ENCODE measurements at regions not wholly inside any gene's neighbourhood (a gene's known extent, or its start where the extent isn't known, plus 50 kb on each side); places are given as distances from the start of the nearest gene placed in this dataset.

DNA sequence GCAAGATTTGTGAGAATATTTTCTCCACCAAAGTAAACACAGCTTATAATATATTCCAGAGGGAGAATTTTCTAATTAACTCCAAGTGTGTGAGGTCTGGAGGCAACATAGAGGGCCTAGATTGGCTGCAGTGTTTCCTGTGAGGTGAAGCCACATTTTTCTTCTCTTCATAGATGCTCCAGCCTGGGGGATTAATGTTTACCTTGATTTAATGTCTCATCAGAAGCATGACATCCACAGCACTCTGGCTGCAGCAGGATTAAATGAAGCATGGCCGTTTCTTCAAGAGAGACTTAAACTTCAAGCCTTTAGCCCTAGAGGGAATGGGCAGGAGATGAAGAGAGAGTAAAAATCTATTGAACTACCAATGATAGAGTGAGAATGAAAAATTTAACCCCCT is 137.9 kb upstream of the ZBTB20 start:
- Histone ChIP-seq H3K4me1 (no peaks in the 10 kb centered on the region), H3K9me3 (no peaks in the 10 kb centered on the region), H3K4me3 (no peak overlapping the region), H3K36me3 (no peaks in the 10 kb centered on the region), H3K27ac (no peak overlapping the region), H3K27me3 (no peaks in the 10 kb centered on the region)
- TF ChIP-seq EP300 (IDR thresholded peaks at IDR 0.05) = no peak
- TF ChIP-seq, protein P1, sequence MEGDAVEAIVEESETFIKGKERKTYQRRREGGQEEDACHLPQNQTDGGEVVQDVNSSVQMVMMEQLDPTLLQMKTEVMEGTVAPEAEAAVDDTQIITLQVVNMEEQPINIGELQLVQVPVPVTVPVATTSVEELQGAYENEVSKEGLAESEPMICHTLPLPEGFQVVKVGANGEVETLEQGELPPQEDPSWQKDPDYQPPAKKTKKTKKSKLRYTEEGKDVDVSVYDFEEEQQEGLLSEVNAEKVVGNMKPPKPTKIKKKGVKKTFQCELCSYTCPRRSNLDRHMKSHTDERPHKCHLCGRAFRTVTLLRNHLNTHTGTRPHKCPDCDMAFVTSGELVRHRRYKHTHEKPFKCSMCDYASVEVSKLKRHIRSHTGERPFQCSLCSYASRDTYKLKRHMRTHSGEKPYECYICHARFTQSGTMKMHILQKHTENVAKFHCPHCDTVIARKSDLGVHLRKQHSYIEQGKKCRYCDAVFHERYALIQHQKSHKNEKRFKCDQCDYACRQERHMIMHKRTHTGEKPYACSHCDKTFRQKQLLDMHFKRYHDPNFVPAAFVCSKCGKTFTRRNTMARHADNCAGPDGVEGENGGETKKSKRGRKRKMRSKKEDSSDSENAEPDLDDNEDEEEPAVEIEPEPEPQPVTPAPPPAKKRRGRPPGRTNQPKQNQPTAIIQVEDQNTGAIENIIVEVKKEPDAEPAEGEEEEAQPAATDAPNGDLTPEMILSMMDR (IDR thresholded peaks at IDR 0.05) = no peak
- TF ChIP-seq POLR2AphosphoS5 (IDR thresholded peaks at IDR 0.05) = no peak
- DNase-seq = no peak
- intact Hi-C loops (cut with DNase I; ENCODE audit: low total_unique reads) = no loop called here
- WGBS, 5 donors = 56 to 78% (median 64%) methylated on average over 1 of the region's 1 CpG

DNA sequence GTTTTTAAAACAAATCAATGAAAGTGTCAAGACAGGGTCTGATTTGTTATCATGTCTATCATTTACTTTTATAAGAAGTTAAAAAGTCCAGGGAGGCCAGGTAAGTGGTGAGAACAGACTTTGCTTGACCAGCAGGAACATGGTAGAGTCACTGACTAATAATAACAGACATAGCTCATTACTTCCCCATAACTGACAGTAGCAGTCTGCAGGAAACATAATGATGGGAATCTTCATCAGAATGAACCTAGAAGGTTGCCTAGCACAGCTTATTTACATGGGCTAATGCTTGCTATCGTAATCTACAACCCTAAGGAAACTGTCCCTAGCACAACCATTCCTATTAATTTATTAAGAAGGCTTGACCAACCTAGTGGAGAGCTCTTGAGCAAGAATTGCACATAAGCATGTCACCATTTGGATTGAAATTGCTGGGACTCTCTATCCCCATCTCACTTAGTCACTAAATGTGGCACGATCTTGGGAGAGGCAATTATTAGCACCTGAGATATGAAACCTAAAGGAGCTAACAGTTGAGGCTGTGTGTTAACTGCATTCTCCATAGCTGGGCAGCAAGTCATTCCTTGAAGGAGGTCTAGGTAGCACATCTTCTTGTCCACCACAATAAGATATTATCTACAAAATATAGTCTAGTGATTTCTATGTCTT is 139.6 kb upstream of the ZBTB20 start:
- intact Hi-C loops (cut with DNase I; ENCODE audit: low total_unique reads) = no loop called here
- Histone ChIP-seq H3K4me1 (no peaks in the 10 kb centered on the region), H3K27ac (no peak overlapping the region), H3K4me3 (no peak overlapping the region), H3K27me3 (no peaks in the 10 kb centered on the region), H3K36me3 (no peaks in the 10 kb centered on the region), H3K9me3 (no peaks in the 10 kb centered on the region)
- TF ChIP-seq POLR2A (IDR thresholded peaks at IDR 0.05) (no peak), EP300 (IDR thresholded peaks at IDR 0.05) (no peak), POLR2AphosphoS5 (IDR thresholded peaks at IDR 0.05) (no peak)
- TF ChIP-seq, protein P1 (IDR thresholded peaks at IDR 0.05) = no peak
- no peak for DNase-seq
- 70 to 79% (median 74%) methylated on average over 2 of the region's 2 CpGs for WGBS, 5 donors

DNA sequence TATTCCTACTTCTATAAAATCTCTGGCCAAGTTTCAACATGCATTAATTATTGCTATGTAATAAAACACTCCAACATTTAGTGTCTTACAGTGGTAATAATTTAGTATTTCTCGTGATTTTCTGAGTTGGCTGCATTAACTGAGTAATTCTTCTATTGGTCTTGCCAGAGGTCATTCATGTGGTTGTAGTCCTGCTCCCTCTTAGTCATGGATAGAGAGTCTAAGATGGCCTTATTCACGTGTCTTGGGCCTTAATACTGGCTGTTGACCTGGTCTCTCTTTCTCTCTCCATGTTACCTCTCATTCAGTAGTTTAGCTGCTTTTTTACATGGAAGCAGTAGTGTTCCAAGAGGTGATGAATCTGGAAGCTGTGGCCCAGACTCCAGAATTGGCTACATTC is 140.1 kb upstream of the ZBTB20 start:
- no peak overlapping the region for H3K27ac ChIP-seq
- no peak overlapping the region for H3K4me3 ChIP-seq
- 56 to 75% (median 66%) methylated on average over 2 of the region's 2 CpGs for WGBS, 5 donors
- H3K27me3 ChIP-seq = no peaks in the 10 kb centered on the region
- H3K9me3 ChIP-seq = no peaks in the 10 kb centered on the region
- no peak for DNase-seq
- TF ChIP-seq POLR2AphosphoS5 (IDR thresholded peaks at IDR 0.05) = no peak
- no peaks in the 10 kb centered on the region for H3K4me1 ChIP-seq
- intact Hi-C loops (cut with DNase I; ENCODE audit: low total_unique reads) = no loop called here
- no peaks in the 10 kb centered on the region for H3K36me3 ChIP-seq

DNA sequence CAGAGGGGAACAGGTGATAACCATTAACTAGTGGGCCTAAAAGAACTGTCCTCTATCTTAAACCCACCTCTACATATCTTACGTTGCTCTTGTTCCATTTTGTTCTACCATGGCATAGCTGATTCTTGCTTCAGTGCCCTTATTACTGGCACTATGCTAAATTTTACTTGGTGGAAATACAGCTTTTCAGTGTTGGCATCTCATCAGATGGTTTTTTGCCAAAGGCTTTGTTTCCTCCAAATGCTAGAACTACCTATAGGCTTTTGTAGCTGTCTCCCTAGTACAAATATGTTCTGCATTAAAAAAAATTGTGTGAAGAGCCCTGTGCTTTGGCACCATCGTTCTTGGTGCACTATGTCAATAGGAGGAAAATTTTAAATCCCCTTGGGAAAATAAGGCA is 145.0 kb upstream of the ZBTB20 start:
- H3K27me3 ChIP-seq = no peaks in the 10 kb centered on the region
- no peaks in the 10 kb centered on the region for H3K9me3 ChIP-seq
- TF ChIP-seq, protein P1 (IDR thresholded peaks at IDR 0.05) = no peak
- no peak for TF ChIP-seq POLR2A (IDR thresholded peaks at IDR 0.05)
- TF ChIP-seq POLR2AphosphoS5 (IDR thresholded peaks at IDR 0.05) = no peak
- no peak for TF ChIP-seq EP300 (IDR thresholded peaks at IDR 0.05)
- DNase-seq = no peak
- H3K36me3 ChIP-seq = no peaks in the 10 kb centered on the region
- 76 to 80% (median 77%) methylated on average over 2 of the region's 2 CpGs for WGBS, 5 donors
- no peak overlapping the region for H3K27ac ChIP-seq
- intact Hi-C loops (cut with DNase I; ENCODE audit: low total_unique reads) = no loop called here
- no peaks in the 10 kb centered on the region for H3K4me1 ChIP-seq
- no peak overlapping the region for H3K4me3 ChIP-seq

DNA sequence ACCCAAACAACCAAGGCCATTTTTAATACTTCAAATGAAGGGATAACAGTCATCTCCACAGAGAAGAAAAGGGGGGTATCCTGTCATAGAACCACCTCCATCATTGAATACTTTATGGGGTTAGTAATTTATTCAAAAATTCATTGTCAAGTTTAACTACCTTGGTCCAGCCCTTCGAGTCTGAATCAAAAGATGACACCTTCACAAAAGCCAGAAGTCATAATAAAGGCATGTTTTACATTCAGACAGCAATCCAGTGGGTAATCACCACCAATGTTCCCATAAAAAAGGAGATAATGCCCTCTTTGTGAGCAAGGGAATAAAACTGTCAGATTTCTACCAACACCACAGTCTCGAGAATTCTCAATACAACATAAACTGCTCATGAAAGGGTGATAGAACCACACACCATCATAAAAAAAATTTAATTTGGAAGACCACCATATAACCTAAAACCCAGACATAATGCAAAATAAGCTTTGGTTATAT is 145.6 kb upstream of the ZBTB20 start:
- no peaks in the 10 kb centered on the region for H3K9me3 ChIP-seq
- TF ChIP-seq POLR2AphosphoS5 (IDR thresholded peaks at IDR 0.05) (no peak), EP300 (IDR thresholded peaks at IDR 0.05) (no peak), POLR2A (IDR thresholded peaks at IDR 0.05) (no peak)
- TF ChIP-seq, protein P1 (IDR thresholded peaks at IDR 0.05) = no peak
- no peak for DNase-seq
- H3K4me3 ChIP-seq = no peak overlapping the region
- H3K36me3 ChIP-seq = no peaks in the 10 kb centered on the region
- intact Hi-C loops (cut with DNase I; ENCODE audit: low total_unique reads) = no loop called here
- 65 to 72% (median 70%) methylated on average over 2 of the region's 2 CpGs for WGBS, 5 donors
- no peaks in the 10 kb centered on the region for H3K27me3 ChIP-seq
- no peaks in the 10 kb centered on the region for H3K4me1 ChIP-seq
- no peak overlapping the region for H3K27ac ChIP-seq

All from stomach (tissue), 8 donors.